Fibroblast of pulmonary artery (primary cell): ENCODE measurements at regions not wholly inside any gene's neighbourhood (a gene's known extent, or its start where the extent isn't known, plus 50 kb on each side); places are given as distances from the start of the nearest gene placed in this dataset.

Source experiments
- DNase-seq: peaks from one replicate; pipeline ENCODE4 v3.0.0-alpha.2; 2010; ENCODE audit warnings: low read depth
- H3K4me3 ChIP-seq: replicated peaks from 2 replicates; pipeline ENCODE4 v1.5.1; 2011; ENCODE audit warnings: low read depth, mild to moderate bottlenecking, control low read depth, low read length, moderate library complexity
- CTCF ChIP-seq: IDR thresholded peaks from 2 replicates; pipeline ENCODE4 v1.5.1; 2011; ENCODE audit warnings: mild to moderate bottlenecking, control low read depth, low read length, inconsistent platforms; ENCODE audit errors: missing control alignments

- TF ChIP-seq CTCF, result no peak
- no peak overlapping the region for H3K4me3 ChIP-seq
- DNase-seq, result peak; percentile 13
Measured at GRCh38 chr11:45527898-45528297, 137.5 kb downstream of the CHST1 start.

GRCh38 chr11:45525393-45525792 lies 140.0 kb downstream of the CHST1 start:
- no peak for TF ChIP-seq CTCF
- no peak overlapping the region for H3K4me3 ChIP-seq
- DNase-seq, result peak; percentile 28

GRCh38 chr11:45523760-45524159 lies 141.7 kb downstream of the CHST1 start:
- no peak for TF ChIP-seq CTCF
- DNase-seq, result no peak
- H3K4me3 ChIP-seq, result no peak overlapping the region

GRCh38 chr11:45518833-45519535 lies 146.4 kb downstream of the CHST1 start:
- no peak overlapping the region for H3K4me3 ChIP-seq

GRCh38 chr11:45518141-45518832 lies 147.1 kb downstream of the CHST1 start:
- TF ChIP-seq CTCF, result no peak
- DNase-seq, result no peak
- no peak overlapping the region for H3K4me3 ChIP-seq

More at GRCh38 chr11:45518833-45519535, 146.4 kb downstream of the CHST1 start:
- TF ChIP-seq CTCF, result no peak
- no peak for DNase-seq

GRCh38 chr11:45517171-45517770 lies 148.2 kb downstream of the CHST1 start:
- DNase-seq, result no peak
- no peak for TF ChIP-seq CTCF
- no peak overlapping the region for H3K4me3 ChIP-seq
